HG03060 (cell line): ENCODE measurements at regions not wholly inside any gene's neighbourhood (a gene's known extent, or its start where the extent isn't known, plus 50 kb on each side); places are given as distances from the start of the nearest gene placed in this dataset.
A peak's percentile ranks its signal among the peaks of the same experiment; 100 is the strongest.
"Not testable (repeated sequence)": the region's sequence is repeated elsewhere in the genome, so short reads cannot be mapped to it uniquely, and the experiment has no call there.

Experiments used
- ATAC-seq: cut with Tn5 transposase; IDR thresholded peaks from one replicate; pipeline ENCODE4 v1.9.1; 2021; ENCODE audit warnings: low read depth, moderate number of reproducible peaks; ENCODE audit not compliant: unreplicated experiment

DNA sequence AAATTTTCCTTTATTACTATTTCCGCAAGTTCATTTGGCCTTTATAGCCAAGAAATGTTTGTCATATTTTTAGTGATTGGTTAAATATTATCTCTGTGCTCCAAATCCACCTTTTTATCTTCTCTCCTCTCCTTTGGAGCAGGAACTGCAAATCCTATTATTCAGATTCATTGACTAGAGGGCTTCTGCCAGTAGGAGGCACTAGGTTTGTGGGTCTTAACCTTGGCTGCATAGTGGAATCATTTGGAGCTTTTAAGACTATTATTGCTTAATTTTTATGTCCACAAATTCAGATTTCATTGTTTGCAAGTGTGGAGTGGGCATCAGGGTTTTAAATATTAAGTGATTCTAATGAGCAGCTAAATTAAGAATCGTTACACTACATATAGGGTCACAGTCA, 75.3 kb upstream of the SYT10 start:
- no peak for ATAC-seq

DNA sequence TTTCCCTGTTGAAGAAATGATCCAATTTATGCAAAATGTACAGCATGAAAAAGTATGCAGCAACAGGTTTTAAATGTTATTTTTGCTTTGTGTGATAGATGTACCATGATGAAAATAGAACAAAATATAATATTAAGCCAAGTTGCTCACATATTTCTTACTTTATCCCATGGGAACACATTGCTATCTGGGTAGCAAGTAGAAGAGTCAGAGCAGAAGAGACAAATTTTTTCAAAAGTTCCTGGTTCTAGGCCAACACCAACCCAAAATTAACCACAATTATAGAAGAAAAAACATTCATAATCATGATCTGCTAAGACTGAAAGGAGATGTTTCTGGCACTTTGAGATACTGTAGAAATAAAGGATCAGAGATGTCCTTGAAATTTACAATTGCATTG, 79.9 kb upstream of the SYT10 start:
- ATAC-seq, result no peak

DNA sequence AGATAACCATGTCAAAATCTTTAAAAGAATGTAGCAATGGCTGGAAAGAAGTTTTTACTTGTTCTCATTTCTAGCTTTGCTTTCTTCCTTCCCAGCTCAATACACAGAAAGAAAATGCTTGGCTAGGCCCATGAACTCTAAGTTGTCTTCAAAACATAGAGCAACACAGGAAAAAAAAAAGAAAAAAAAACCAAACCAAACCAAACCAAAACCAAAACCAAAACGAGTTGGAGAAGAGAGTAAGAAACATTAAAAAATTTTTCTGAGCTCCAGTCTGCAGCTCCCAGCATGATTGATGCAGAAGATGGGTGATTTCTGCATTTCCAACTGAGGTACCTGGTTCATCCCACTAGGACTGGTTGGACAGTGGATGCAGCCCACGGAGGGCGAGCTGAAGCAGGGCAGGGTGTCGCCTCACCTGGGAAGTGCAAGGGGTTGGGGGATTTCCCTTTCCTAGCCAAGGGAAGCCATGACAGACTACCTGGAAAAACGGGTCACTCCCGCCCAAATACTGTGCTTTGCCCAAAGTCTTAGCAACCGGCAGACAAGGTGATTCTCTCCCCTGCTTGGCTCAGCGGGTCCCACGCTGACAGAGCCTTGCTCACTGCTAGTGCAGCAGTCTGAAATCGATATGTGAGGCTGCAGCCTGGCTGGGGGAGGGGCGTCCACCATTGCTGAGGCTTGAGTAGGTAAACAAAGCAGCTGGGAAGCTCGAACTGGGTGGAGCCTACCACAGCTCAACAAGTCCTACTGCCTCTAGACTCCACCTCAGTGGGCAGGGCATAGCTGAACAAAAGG, 81.1 kb upstream of the SYT10 start:
- not testable (repeated sequence) for ATAC-seq

DNA sequence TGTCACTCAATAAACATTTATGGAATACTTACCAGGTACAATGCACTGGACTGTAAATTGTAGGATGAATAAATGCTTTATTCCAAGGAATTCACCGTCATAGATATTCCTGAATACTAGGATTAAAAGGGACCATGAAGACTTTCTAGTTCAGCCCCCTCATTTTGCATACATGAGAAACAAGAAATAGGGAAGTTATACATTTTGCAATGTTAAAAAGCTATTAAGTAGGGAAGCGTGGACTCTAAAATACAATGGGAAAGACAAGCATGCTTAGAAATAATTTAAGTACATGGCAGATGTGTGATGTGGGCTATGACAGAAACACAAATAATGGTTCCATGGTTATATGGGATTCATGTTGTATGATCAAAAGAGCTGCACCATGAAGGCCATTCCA, 89.4 kb upstream of the SYT10 start:
- ATAC-seq, result no peak

DNA sequence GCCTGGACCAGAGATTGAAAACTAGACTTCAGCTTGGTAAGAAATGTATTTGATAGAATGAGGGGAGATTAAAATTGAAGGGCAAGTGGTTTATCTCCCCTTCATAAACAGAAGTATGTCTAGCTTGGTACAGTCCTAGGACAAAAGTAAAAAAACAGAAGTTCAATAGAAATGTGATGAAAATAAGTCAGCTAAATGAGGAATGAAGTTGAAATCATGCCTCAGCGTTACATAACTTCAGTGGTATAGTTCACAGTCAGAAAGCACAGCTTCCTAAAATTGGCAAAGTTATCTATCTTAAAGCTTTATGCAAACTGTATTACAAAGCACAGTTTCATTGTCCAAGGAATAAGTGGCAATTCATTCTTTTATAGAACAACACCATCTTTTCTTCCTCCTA, 90.2 kb upstream of the SYT10 start:
- no peak for ATAC-seq

DNA sequence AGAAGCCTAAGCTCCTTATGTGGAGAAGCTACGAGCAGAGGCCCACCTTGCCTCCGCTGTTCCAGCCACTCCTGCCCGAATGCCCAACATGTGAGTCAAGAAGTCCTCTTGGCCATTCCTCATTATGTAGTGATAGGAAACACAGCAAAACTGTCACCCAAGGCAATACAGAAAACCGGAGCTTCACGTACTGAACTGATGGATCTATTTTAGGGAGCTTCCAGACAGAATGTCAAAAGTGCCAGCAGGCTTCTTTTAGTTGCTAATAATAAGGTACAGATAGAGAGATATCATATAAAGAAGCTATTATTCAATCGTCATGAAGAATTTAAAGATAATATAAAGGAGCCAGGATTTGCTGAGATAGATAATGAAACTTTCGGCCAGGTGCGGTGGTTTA, 91.6 kb upstream of the SYT10 start:
- no peak for ATAC-seq

DNA sequence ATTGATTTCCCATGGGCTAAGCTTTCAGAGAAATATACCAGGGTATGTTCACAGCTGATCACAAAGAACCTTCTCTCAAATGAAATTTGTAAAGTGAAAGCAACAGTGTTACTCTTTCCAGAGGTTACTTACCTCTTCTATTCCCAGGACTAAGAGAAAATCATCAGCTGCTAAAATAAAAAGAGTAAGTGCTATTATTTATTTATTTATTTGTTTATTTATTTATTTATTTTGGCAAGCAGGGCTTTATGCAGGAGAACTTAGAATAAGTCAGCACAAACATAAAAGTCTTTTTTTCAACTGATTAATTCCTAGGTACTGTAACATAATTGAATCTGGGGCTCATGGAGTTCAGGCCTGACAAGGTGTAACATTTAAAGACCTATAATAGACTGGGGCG, 93.9 kb upstream of the SYT10 start:
- no peak for ATAC-seq

DNA sequence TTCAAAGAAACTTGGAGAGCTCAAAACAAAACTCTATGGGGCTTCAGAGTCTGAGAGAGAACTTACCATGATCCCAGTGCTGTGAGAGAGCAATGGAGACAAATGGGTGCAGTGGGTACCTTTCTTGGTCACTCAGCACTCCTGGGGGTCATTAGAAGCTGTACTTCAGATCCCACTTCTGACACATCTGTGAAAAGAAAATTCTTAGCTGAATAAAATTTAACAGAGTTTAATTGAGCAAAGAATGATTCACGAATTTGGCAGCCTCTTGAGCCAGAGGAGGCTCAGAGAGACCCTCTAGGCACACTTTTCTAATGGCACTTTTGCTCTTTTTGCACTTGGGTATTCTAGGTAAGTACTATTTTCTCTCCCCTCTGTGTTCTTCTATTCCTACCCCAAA, 96.8 kb upstream of the SYT10 start:
- ATAC-seq, result no peak

DNA sequence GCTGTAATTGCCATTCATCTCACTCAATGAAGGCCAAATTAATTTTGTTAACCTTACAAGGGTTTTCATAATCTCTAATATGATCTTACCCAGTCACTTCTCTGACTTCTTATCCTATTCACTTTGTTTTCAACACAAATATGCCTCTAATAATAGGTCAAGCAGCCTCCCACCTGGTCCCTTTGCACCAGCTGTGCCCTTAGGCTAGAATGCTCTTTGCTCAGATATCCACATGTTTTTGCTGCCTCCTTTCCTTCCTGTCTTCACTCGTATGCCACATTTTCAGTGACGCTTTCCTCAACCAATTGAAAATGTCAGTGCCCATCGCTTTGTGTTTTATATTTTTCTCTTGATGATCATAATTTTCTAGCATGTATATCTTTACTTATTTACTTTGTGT, 106.4 kb upstream of the SYT10 start:
- ATAC-seq, result no peak

DNA sequence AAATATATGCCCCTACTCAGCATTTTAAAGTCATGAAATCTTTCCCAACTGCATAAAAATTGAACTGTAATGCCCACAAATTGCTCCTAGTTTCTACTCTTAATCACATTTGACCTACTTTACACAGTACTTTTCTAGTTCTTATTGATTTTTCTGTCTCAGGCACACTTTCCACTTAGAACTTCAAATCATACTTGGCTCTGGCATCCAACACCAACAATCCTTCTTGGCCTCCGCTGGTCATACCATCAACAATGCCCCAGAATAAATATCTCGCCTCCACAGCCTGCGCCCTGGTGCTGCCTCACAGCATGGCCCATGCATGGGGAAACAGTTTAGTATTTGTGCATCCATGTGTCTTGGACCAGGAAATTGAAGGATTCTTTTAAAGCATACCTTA, 107.5 kb upstream of the SYT10 start:
- ATAC-seq, result no peak

DNA sequence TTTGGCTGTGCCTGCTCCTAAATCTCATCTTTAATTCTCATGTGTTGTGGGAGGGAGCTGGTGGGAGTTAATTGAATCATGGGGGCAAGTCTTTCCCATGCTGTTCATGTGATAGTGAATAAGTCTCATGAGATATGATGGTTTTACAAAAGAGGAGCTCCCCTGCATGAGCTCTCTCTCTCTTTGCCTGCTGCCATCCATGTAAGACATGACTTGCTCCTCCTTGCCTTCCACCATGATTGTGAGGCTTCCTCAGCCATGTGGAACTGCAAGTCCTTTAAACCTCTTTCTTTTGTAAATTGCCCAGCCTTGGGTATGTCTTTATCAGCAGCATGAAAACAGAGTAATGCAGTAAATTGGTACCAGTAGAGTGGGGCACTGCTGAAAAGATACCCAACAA, 110.6 kb upstream of the SYT10 start:
- not testable (repeated sequence) for ATAC-seq

DNA sequence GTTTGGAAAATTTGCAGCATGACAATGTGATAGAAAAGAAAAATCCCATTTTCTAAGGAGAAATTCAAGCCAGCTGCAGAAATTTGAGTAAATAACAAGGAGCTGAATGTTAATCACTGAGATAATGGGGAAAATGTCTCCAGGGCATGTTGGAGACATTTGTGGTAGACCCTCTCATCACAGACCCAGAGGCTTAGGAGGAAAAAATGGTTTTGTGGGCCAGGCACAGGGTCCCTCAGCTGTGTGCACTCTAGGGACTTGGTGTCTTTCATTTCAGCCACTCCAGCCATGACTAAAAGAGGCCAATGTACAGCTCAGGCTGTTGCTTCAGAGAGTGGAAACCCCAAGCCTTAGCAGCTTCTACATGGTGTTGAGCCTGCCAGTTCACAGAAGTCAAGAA, 111.4 kb upstream of the SYT10 start:
- no peak for ATAC-seq

DNA sequence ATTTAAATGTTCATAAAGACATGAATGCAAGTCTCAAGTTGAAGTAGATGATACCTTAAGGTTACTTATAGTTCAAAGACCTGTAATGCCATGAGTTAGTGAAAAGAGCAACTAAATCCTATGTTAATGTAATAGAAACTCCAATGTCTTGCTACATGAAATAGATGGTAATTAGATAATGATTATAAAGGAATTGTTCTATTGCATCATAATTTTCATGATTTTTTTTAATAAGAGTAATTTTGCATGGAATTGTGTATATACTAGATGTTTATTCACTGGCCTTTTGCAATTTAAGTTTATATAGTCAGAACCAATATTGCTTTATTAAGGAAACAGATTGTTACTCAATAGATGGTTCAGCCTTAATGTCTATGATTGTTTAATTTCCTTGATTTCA, 115.5 kb upstream of the SYT10 start:
- ATAC-seq, result no peak

DNA sequence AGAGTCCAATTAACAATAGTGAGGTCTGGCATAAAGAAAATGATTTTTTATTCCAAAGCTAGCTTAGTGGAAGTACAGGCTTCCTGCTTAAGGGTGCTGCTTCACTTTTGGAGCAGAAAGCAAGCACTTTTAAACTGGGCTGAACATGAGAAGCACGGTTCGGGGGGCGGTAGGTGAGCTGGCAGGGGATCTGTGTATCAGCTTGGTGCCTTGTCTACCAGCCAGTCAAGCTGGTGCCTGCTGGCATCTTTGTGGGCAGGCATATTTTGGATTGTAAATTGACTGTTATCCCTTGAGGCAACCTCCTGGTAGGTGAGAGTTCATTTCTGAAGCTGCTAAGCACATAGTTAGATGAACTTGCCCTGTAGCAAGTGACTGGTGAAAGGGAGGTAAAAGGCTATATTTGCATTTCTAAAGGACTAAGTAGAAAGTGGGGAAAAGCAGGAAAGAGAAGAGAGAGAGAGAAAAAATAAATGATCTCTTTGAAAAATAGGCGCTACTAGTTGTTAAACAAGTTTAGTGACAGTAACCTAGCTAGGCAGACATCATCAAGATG, 121.1 kb upstream of the SYT10 start:
- no peak for ATAC-seq

DNA sequence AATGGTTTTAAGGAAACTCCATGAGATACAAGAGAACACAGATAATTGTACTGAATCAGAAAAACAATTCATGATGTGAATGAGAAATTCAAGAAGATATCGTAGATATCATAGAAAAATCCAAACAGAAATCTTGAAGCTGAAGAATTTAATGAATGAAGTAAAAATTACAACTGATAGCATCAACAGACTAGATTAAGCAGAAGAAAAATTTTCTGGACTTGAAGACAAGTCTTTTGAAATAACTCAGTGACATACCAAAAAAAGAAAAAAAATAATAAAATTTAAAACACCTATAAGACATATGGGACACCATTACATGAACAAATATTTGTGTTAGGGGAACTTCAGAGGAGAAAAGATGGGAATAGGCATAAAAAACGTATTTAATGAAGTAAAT, 122.8 kb upstream of the SYT10 start:
- ATAC-seq, result no peak

DNA sequence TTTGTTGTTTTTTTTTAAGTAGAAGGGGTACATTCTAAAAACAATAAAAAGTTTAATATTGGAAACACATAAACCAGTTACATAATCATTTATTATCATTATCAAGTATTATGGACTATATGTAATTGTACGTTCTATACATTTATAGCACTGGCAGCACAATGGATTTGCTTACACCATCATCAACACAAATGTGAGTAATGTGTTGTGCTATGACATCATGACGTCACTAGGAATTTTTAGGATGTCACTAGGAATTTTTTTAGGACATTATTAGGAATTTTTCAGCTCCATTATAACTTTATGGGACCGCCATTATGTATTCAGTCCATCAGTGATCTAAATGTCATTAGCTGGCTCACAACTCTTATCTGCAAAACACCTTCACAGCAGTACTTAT, 126.8 kb upstream of the SYT10 start:
- no peak for ATAC-seq

DNA sequence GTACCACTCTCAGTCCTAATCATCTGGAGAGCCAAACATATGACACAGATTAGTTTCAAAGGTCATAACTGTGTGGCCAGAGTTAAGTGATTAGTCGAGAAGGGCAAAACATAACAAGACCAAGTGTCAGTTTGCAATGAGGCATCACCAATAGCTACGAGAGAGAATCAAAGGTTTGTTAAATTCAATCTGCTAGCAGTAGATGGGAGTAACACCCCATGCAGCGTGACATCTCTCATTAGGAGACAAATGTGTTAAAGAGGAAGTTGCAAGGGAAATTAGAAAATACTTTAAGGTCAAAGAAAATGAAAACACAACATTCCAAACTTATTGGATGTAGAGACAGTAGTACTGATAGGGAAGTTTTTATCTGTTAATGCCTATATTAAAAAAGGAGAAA, 135.7 kb upstream of the SYT10 start:
- ATAC-seq, result no peak

DNA sequence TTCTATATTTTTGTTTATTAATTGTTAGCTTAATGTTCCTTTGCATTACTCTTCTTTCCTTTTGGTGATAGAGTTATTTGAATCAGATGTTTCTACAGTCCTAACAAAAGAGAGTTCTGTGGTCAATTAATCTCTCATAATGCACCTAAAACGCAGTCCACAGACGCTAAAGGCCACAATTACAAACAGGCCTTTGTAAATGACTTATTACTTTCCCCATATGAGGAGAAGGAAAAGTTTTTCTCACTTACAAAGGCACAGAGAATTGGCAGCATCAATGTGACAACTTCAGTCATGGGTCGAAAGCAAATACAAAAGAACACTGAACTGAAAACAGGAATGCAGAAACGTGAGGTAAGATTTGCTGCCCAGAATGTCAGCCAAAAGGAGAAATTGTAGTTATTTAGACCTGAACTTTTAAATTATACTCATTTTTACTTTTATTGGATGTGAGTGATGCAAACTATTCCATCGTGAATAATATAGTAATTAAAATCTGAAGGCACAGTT, 142.0 kb upstream of the SYT10 start:
- ATAC-seq, result no peak

DNA sequence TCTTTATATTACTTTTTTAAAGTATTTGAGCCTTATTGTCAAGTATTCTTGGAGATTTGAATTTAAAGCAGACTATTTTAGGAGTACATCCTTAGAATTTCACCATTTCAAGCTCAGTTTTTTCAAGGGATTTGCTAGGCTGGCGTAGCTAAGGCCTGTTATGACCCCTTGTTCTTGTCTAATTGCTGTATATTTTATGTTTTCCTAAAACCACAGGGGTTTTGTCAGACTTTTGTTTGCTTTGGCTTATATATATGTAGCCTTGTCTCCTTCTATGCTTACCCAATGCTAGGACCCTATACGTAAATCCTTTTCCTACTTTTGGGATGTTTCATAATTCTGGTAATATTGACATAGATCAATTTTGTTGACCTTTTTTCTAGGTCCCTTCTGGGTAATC, 147.0 kb upstream of the SYT10 start:
- ATAC-seq, result no peak

DNA sequence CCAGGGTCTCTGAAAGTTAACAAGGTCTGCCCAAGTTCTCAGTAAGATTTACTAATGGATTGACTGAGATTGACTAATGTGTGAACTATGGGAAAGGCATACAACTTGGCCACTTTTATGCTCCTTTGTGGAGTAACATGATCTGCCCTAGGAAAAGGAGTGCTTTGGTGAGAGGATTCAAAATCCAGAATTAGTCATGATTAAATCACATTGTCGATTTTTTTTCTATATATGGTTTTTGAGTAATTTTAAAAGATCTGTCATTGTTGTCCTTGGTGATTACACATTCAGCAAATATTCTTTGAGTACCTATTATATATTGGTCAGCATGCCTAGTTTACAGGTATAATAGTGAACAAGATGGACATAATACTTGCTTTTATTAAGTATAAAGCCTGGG, 147.7 kb upstream of the SYT10 start:
- ATAC-seq, result no peak

DNA sequence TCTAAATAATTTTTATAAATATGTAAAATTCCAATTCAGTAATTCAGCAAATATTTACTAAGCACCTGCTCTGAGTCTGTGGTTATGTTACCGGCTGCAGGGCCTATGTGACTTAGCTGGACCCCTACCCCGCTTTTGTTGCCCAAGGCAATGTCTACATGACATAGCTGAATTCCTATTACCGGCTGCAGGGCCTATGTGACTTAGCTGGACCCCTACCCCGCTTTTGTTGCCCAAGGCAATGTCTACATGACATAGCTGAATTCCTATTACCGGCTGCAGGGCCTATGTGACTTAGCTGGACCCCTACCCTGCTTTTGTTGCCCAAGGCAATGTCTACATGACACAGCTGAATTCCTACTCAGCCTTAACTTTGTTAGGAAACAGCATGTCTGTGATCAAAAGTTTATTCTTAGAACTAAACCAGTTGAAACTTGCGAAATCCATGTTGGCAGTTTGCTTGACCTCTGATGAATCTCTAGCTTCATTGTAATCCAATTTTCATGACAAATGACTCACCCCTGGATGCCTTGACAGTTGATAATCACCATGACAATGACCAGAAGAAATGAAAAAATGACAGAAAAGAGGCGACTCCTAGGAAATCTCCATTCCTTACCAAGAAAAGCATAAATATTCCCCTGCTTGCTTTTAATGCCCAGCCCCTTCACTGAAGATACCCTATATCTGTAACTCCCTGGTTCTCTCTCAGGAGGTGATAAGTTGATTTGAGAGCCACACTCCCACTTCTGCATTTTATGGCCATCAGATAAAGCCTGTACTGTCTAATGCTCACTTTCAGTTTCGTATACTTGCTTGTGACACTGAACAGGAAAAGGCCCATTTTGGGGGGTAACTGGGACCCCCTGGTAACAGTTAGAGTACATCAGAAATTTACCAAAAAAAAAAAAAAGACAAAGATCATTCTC, 148.4 kb upstream of the SYT10 start:
- peak; percentile 75 for ATAC-seq
